HCT116 (cell line): ENCODE measurements at regions not wholly inside any gene's neighbourhood (a gene's known extent, or its start where the extent isn't known, plus 50 kb on each side); places are given as distances from the start of the nearest gene placed in this dataset.

ENCODE experiments used
- ATAC-seq: fragments of 200-7000 bp; cut with Tn5 transposase; 2 replicates; pipeline ENCODE4 v1.9.1; 2020; ENCODE audit warnings: mild to moderate bottlenecking, moderate library complexity
- BruUV-seq: library from RNA; stranded (reverse); fragments of 400-500 nt; replicated peaks from 2 replicates; lab custom pipeline; 2021; lab: Mats Ljungman, UMichigan
- CTCF ChIA-PET: fragments of 300-600 bp; sonication (Branson Sonifier 250); formaldehyde crosslinking; loops from one replicate; lab custom pipeline; 2021; ENCODE audit warnings: antibody characterized with exemption; lab: Charles Lee
- POLR2A ChIA-PET: fragments of 300-600, 350-600 bp; sonication (Branson Sonifier 250); formaldehyde crosslinking; loops from one replicate; lab custom pipeline; 2021; ENCODE audit warnings: antibody characterized with exemption; lab: Charles Lee
- RAD21 ChIA-PET, 2 experiments: fragments of 300-600 bp; sonication (Branson Sonifier 250); formaldehyde crosslinking; loops; one replicate each; lab custom pipeline; 2023; ENCODE audit warnings: low total read pairs in 2 of 2; ENCODE audit not compliant: uncharacterized antibody in 2 of 2, unreplicated experiment in 2 of 2, low non-redundant PET in 1 of 2; lab: Charles Lee
- DNase-seq: peaks from one replicate; pipeline ENCODE4 v3.0.0-alpha.2; 2010; ENCODE audit warnings: low read depth, low spot score
- H2AFZ ChIP-seq: fragments of 200-600 bp; shearing (Covaris generic), sonication (generic); 2 replicates; pipeline ENCODE4 v1.6.1; 2017; ENCODE audit warnings: low read depth, mixed run types, mixed read lengths, antibody characterized with exemption, low read length; ENCODE audit not compliant: poor library complexity, severe bottlenecking
- H3K27ac ChIP-seq: 2 replicates; pipeline ENCODE4 v1.5.1; 2012; ENCODE audit warnings: low read depth, low read length
- H3K27me3 ChIP-seq: fragments of 200-600 bp; sonication (generic); 2 replicates; pipeline ENCODE4 v1.6.1; 2016; ENCODE audit warnings: mixed run types, low read length, mixed read lengths; ENCODE audit not compliant: insufficient read depth
- H3K36me3 ChIP-seq, 2 experiments: fragments of 200-500 bp in 1 of 2; fragments of 200-600 bp in 1 of 2; sonication (Bioruptor generic) in 1 of 2; sonication (generic) in 1 of 2; 2 replicates each; pipeline versions ENCODE4 v1.5.1 to v1.6.1; 2014 to 2016; ENCODE audit warnings: low read length in 2 of 2, inconsistent platforms in 1 of 2, mixed read lengths in 1 of 2, mixed run types in 1 of 2; ENCODE audit not compliant: insufficient read depth in 2 of 2, control insufficient read depth in 1 of 2
- H3K4me1 ChIP-seq, 2 experiments: fragments of 200-600 bp in 1 of 2; sonication (generic) in 1 of 2; 2 replicates each; pipeline versions ENCODE4 v1.5.1 to v1.6.1; 2012 to 2017; ENCODE audit warnings: low read length in 2 of 2, inconsistent platforms in 1 of 2, mild to moderate bottlenecking in 1 of 2, mixed read lengths in 1 of 2, mixed run types in 1 of 2, moderate library complexity in 1 of 2; ENCODE audit not compliant: insufficient read depth in 2 of 2, control insufficient read depth in 1 of 2
- H3K4me2 ChIP-seq: fragments of 200-600 bp; sonication (generic); 2 replicates; pipeline ENCODE4 v1.6.1; 2017; ENCODE audit warnings: mixed run types, low read length, mixed read lengths
- H3K4me3 ChIP-seq, 2 experiments: fragments of 200-600 bp in 1 of 2; sonication (generic) in 1 of 2; replicated peaks in 1 of 2; 2 replicates each; pipeline ENCODE4 v1.5.1; 2011 to 2016; ENCODE audit warnings: low read length in 2 of 2, control low read depth in 1 of 2, low read depth in 1 of 2, mild to moderate bottlenecking in 1 of 2, mixed read lengths in 1 of 2, mixed run types in 1 of 2
- H3K79me2 ChIP-seq: fragments of 200-600 bp; sonication (generic); 2 replicates; pipeline ENCODE4 v1.6.1; 2017; ENCODE audit warnings: mild to moderate bottlenecking, mixed run types, low read length, moderate library complexity, mixed read lengths; ENCODE audit not compliant: insufficient read depth
- H3K9ac ChIP-seq: fragments of 200-600 bp; sonication (generic); 2 replicates; pipeline ENCODE4 v1.6.1; 2016; ENCODE audit warnings: low read length, mixed read lengths
- H3K9me2 ChIP-seq: fragments of 200-600 bp; sonication (generic), shearing (Covaris generic); 2 replicates; pipeline ENCODE4 v1.6.1; 2017; ENCODE audit warnings: mixed run types, mild to moderate bottlenecking, moderate library complexity; ENCODE audit not compliant: insufficient read depth
- H3K9me3 ChIP-seq, 2 experiments: fragments of 200-500 bp in 1 of 2; fragments of 200-600 bp in 1 of 2; sonication (Bioruptor generic) in 1 of 2; sonication (generic) in 1 of 2; 2 replicates each; pipeline ENCODE4 v1.6.1; 2014 to 2017; ENCODE audit warnings: low read length in 2 of 2, mixed read lengths in 2 of 2, inconsistent platforms in 1 of 2, low read depth in 1 of 2, mild to moderate bottlenecking in 1 of 2, mixed run types in 1 of 2, moderate library complexity in 1 of 2; ENCODE audit not compliant: control insufficient read depth in 1 of 2, insufficient read depth in 1 of 2
- H4K20me1 ChIP-seq: fragments of 200-600 bp; sonication (generic), shearing (Covaris generic); 2 replicates; pipeline ENCODE4 v1.6.1; 2017; ENCODE audit warnings: mixed run types, mild to moderate bottlenecking, moderate library complexity; ENCODE audit not compliant: insufficient read depth
- CBX3 ChIP-seq: IDR thresholded peaks from 2 replicates; pipeline ENCODE4 v1.6.1; 2012; ENCODE audit warnings: low read depth
- TCF7L2 ChIP-seq: IDR thresholded peaks from 2 replicates; pipeline ENCODE4 v1.7.0; 2011; ENCODE audit warnings: borderline replicate concordance, inconsistent platforms; ENCODE audit not compliant: insufficient read depth, insufficient read length; ENCODE audit errors: extremely low read depth
- intact Hi-C: fragments of 100-400 bp; cut with micrococcal nuclease; formaldehyde crosslinking; loops from 2 replicates; pipeline ENCODE4 v1.10.0; 2022
- TF ChIP-seq, protein P1 (sequence below): IDR thresholded peaks from 2 replicates; pipeline ENCODE4 v1.6.1; 2011; ENCODE audit warnings: mild to moderate bottlenecking, low read length, moderate library complexity; ENCODE audit not compliant: insufficient replicate concordance; ENCODE audit errors: extremely low read depth

DNA sequence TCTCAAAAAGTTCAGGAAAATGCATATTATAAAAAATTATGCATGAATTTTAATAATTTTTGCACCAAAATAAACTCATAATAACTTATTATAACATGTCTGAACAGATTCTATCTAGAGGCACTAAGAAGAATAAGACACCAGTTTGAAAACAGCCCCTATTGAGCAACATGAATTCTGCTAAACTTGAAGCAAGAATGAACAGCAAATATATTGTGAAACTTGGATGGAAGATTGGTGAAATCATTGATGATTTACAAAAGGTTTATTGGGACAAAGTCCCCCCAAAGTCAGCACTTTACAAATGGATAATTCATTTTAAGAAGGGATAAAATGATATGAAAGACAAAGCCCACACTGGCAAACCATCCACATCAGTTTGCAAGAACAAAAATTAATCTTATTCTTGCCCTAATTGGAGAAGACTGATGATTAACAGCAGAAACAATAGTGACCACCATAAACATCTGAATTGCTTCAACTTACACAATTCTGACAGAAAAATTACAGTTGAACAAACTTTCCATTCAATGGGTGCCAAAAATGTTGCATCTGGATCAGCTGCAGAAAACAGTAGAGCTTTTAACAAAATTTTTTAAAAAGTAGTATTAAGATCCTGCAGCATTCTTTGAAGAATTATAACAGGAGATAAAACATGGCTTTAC lies 257.5 kb upstream of the FAT3 start (continued):
- no peak for TF ChIP-seq CBX3

- Histone ChIP-seq H3K4me1 (no peaks in the 10 kb centered on the region), H3K27me3 (no peaks in the 10 kb centered on the region), H3K79me2 (no peaks in the 10 kb centered on the region), H3K9ac (no peak overlapping the region), H3K9me3 (peaks cover under 1 to 25% of the 10 kb centered on the region in 2 experiments; a peak in 2 of 4 replicates), H3K36me3 (no peaks in the 10 kb centered on the region), H3K4me3 (no peak overlapping the region), H3K9me2 (no peaks in the 10 kb centered on the region), H3K27ac (no peak overlapping the region), H2AFZ (no peak overlapping the region), H3K4me2 (no peak overlapping the region), H4K20me1 (no peaks in the 10 kb centered on the region)
- RAD21 ChIA-PET = no interaction called here
- no TSS peak for BruUV-seq
- intact Hi-C loops = no loop called here
- POLR2A ChIA-PET = no interaction called here
- DNase-seq (no peak), ATAC-seq (no peak)
- TF ChIP-seq, protein P1, sequence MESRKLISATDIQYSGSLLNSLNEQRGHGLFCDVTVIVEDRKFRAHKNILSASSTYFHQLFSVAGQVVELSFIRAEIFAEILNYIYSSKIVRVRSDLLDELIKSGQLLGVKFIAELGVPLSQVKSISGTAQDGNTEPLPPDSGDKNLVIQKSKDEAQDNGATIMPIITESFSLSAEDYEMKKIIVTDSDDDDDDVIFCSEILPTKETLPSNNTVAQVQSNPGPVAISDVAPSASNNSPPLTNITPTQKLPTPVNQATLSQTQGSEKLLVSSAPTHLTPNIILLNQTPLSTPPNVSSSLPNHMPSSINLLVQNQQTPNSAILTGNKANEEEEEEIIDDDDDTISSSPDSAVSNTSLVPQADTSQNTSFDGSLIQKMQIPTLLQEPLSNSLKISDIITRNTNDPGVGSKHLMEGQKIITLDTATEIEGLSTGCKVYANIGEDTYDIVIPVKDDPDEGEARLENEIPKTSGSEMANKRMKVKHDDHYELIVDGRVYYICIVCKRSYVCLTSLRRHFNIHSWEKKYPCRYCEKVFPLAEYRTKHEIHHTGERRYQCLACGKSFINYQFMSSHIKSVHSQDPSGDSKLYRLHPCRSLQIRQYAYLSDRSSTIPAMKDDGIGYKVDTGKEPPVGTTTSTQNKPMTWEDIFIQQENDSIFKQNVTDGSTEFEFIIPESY = no peak
- CTCF ChIA-PET = no interaction called here
Observed at GRCh38 chr11:91966368-91966767, 258.2 kb upstream of the FAT3 start.

GRCh38 chr11:91960770-91961169 lies 263.8 kb upstream of the FAT3 start:
- H3K9me2 ChIP-seq = no peaks in the 10 kb centered on the region
- H3K27ac ChIP-seq = no peak overlapping the region
- peaks cover 7 to 22% of the 10 kb centered on the region in 2 experiments; a peak in 2 of 4 replicates for H3K9me3 ChIP-seq
- ATAC-seq (no peak), DNase-seq (no peak)
- no peaks in the 10 kb centered on the region for H3K36me3 ChIP-seq
- no peak overlapping the region for H3K4me3 ChIP-seq
- POLR2A ChIA-PET = no interaction called here
- H3K79me2 ChIP-seq = no peaks in the 10 kb centered on the region
- no peak overlapping the region for H2AFZ ChIP-seq
- no TSS peak for BruUV-seq
- TF ChIP-seq TCF7L2 = no peak
- RAD21 ChIA-PET = no interaction called here
- no peaks in the 10 kb centered on the region for H3K27me3 ChIP-seq
- CTCF ChIA-PET = no interaction called here
- no peaks in the 10 kb centered on the region for H4K20me1 ChIP-seq
- no peak overlapping the region for H3K4me2 ChIP-seq
- intact Hi-C loops = no loop called here
- no peak overlapping the region for H3K9ac ChIP-seq
- no peaks in the 10 kb centered on the region for H3K4me1 ChIP-seq
